ENCODE measurements at regions not wholly inside any gene's neighbourhood (a gene's known extent, or its start where the extent isn't known, plus 50 kb on each side); places are given as distances from the start of the nearest gene placed in this dataset.

GRCh38 chr11:115673720-115674119 is 169.5 kb upstream of the CADM1 start:
- intact Hi-C loops (cut with micrococcal nuclease) = loop anchor here in 1 of 2 donors (10.0 kb wide), 1 partner anchor 51 kb away; no protein-coding TSS in a partner anchor
- no peak overlapping the region for H3K4me2 ChIP-seq (replicated peaks; ENCODE audit: extremely low read depth, low read length, poor library complexity, severe bottlenecking)
- H3K27me3 ChIP-seq (ENCODE audit: control insufficient read depth in 2 of 2, insufficient read depth in 2 of 2, low read length in 2 of 2) = peaks cover 0 to 9% of the 10 kb centered on the region in 2 donors
- no peak overlapping the region for H3K27ac Mint-ChIP-seq
- no peak overlapping the region for H3K4me3 Mint-ChIP-seq
- H3K9ac ChIP-seq (ENCODE audit: insufficient read depth, low read length, poor library complexity, severe bottlenecking) = no peak overlapping the region
- H3K36me3 ChIP-seq (replicated peaks in 1 of 2; ENCODE audit: control insufficient read depth in 1 of 2, insufficient read depth in 2 of 2, low read length in 2 of 2) = no peaks in the 10 kb centered on the region
- no peak overlapping the region for H3K27ac ChIP-seq (ENCODE audit: low read depth in 1 of 2, low read length in 2 of 2)
- H3K4me1 ChIP-seq (ENCODE audit: control insufficient read depth in 1 of 2, insufficient read depth in 2 of 2, low read length in 2 of 2) = peaks cover 4 to 9% of the 10 kb centered on the region in 2 donors
- no peaks in the 10 kb centered on the region for H4K20me1 ChIP-seq (ENCODE audit: insufficient read depth, low read length)
- H3K36me3 Mint-ChIP-seq = no peaks in the 10 kb centered on the region
- peaks cover 3 to 6% (median 4%) of the 10 kb centered on the region in 3 donors for H3K27me3 Mint-ChIP-seq (ENCODE audit: low read depth in 3 of 3)
- DNase-seq = no peak
- H3K4me1 Mint-ChIP-seq = peaks cover 11% of the 10 kb centered on the region
- TF ChIP-seq CTCF (IDR thresholded peaks at IDR 0.05) = no peak
- no peaks in the 10 kb centered on the region for H3K79me2 ChIP-seq (ENCODE audit: insufficient read depth, low read length)
- WGBS (ENCODE audit: insufficient coverage) = no CpG with 5 or more reads among the region's 3 CpGs
- H3K4me3 ChIP-seq (replicated peaks in 1 of 3; ENCODE audit: low read depth in 2 of 3, low read length in 3 of 3) = no peak overlapping the region
- peaks cover 0 to 4% (median 0%) of the 10 kb centered on the region in 7 donors for H3K9me3 Mint-ChIP-seq
- H2AFZ ChIP-seq (ENCODE audit: insufficient read depth, low read depth, low read length, poor library complexity, severe bottlenecking) = no peak overlapping the region
- H3K9me3 ChIP-seq (replicated peaks in 1 of 2; ENCODE audit: control insufficient read depth in 1 of 2, insufficient read depth in 1 of 2, low read length in 2 of 2) = no peaks in the 10 kb centered on the region

GRCh38 chr11:115672999-115673411 is 168.8 kb upstream of the CADM1 start:
- peaks cover 4 to 9% of the 10 kb centered on the region in 2 donors for H3K4me1 ChIP-seq (ENCODE audit: control insufficient read depth in 1 of 2, insufficient read depth in 2 of 2, low read length in 2 of 2)
- no peaks in the 10 kb centered on the region for H3K9me3 ChIP-seq (replicated peaks in 1 of 2; ENCODE audit: control insufficient read depth in 1 of 2, insufficient read depth in 1 of 2, low read length in 2 of 2)
- peaks cover 0 to 4% (median 0%) of the 10 kb centered on the region in 7 donors for H3K9me3 Mint-ChIP-seq
- H3K4me3 ChIP-seq (replicated peaks in 1 of 3; ENCODE audit: low read depth in 2 of 3, low read length in 3 of 3) = no peak overlapping the region
- DNase-seq = no peak
- H3K4me1 Mint-ChIP-seq = peaks cover 11% of the 10 kb centered on the region
- no peak for TF ChIP-seq CTCF (IDR thresholded peaks at IDR 0.05)
- H3K4me3 Mint-ChIP-seq = no peak overlapping the region
- H3K36me3 Mint-ChIP-seq = no peaks in the 10 kb centered on the region
- H4K20me1 ChIP-seq (ENCODE audit: insufficient read depth, low read length) = no peaks in the 10 kb centered on the region
- no peaks in the 10 kb centered on the region for H3K79me2 ChIP-seq (ENCODE audit: insufficient read depth, low read length)
- no peaks in the 10 kb centered on the region for H3K36me3 ChIP-seq (replicated peaks in 1 of 2; ENCODE audit: control insufficient read depth in 1 of 2, insufficient read depth in 2 of 2, low read length in 2 of 2)
- 93% methylated on average over 3 of the region's 4 CpGs for WGBS (ENCODE audit: insufficient coverage)
- no peak overlapping the region for H3K4me2 ChIP-seq (replicated peaks; ENCODE audit: extremely low read depth, low read length, poor library complexity, severe bottlenecking)
- H3K27ac Mint-ChIP-seq = peak overlapping the region in 1 of 7 donors; percentile 76
- H2AFZ ChIP-seq (ENCODE audit: insufficient read depth, low read depth, low read length, poor library complexity, severe bottlenecking) = no peak overlapping the region
- H3K27me3 Mint-ChIP-seq (ENCODE audit: low read depth in 3 of 3) = peaks cover 4 to 6% (median 6%) of the 10 kb centered on the region in 3 donors
- no peak overlapping the region for H3K27ac ChIP-seq (ENCODE audit: low read depth in 1 of 2, low read length in 2 of 2)
- peaks cover 0 to 9% of the 10 kb centered on the region in 2 donors for H3K27me3 ChIP-seq (ENCODE audit: control insufficient read depth in 2 of 2, insufficient read depth in 2 of 2, low read length in 2 of 2)
- intact Hi-C loops (cut with micrococcal nuclease) = loop anchor here in 1 of 2 donors (10.0 kb wide), 1 partner anchor 52 kb away; no protein-coding TSS in a partner anchor
- H3K9ac ChIP-seq (ENCODE audit: insufficient read depth, low read length, poor library complexity, severe bottlenecking) = no peak overlapping the region

All from CD14-positive monocyte (primary cell).